Suprapubic skin (tissue), 3 donors: ENCODE measurements at regions not wholly inside any gene's neighbourhood (a gene's known extent, or its start where the extent isn't known, plus 50 kb on each side); places are given as distances from the start of the nearest gene placed in this dataset.

Experiments
- CTCF ChIP-seq, 2 donors: fragments of 200-600 bp in 1 of 2; fragments of 450-650 bp in 1 of 2; sonication (generic) in 1 of 2; IDR thresholded peaks; one replicate each; pipeline ENCODE4 v1.5.1; 2016 to 2019; ENCODE audit warnings: antibody characterized with exemption in 2 of 2, mild to moderate bottlenecking in 1 of 2, moderate library complexity in 1 of 2
- POLR2A ChIP-seq, 2 donors: fragments of 450-650 bp; IDR thresholded peaks; one replicate each; pipeline ENCODE4 v1.6.1; 2017; ENCODE audit warnings: antibody characterized with exemption in 2 of 2, mild to moderate bottlenecking in 2 of 2, moderate library complexity in 2 of 2

- no peak for TF ChIP-seq CTCF (IDR thresholded peaks at IDR 0.05)
- TF ChIP-seq POLR2A (IDR thresholded peaks at IDR 0.05) = no peak
These were observed 145.0 kb upstream of the MCTP2 start for GRCh38 chr15:94086341-94086740.
